Transverse colon (tissue), 4 donors: ENCODE measurements at regions not wholly inside any gene's neighbourhood (a gene's known extent, or its start where the extent isn't known, plus 50 kb on each side); places are given as distances from the start of the nearest gene placed in this dataset.

Experiments
- DNase-seq: peaks from one replicate; pipeline ENCODE4 v3.0.0-alpha.2; 2019
- H3K27ac ChIP-seq, 4 donors: fragments of 200-600 bp; sonication (generic); 2 replicates each; pipeline ENCODE4 v1.5.1; 2016 to 2018; ENCODE audit warnings: inconsistent platforms in 4 of 4
- H3K27me3 ChIP-seq: fragments of 200-600 bp; sonication (generic); 2 replicates; pipeline ENCODE4 v1.5.1; 2017; ENCODE audit warnings: inconsistent platforms
- H3K36me3 ChIP-seq, 4 donors: fragments of 200-600 bp; sonication (generic); 2 replicates each; pipeline ENCODE4 v1.5.1; 2017 to 2019; ENCODE audit warnings: inconsistent platforms in 4 of 4
- H3K4me1 ChIP-seq, 4 donors: fragments of 200-600 bp; sonication (generic); 2 replicates each; pipeline ENCODE4 v1.5.1; 2017 to 2020; ENCODE audit warnings: inconsistent platforms in 4 of 4
- H3K4me3 ChIP-seq, 4 donors: fragments of 200-600 bp; sonication (generic); 1 replicate in 1 of 4; 2 replicates in 3 of 4; pipeline versions ENCODE4 v1.5.1 to v1.6.1; 2017 to 2019; ENCODE audit warnings: inconsistent platforms in 4 of 4
- H3K9me3 ChIP-seq, 2 donors: fragments of 200-600 bp; sonication (generic); 2 replicates each; pipeline ENCODE4 v1.5.1; 2017 to 2019; ENCODE audit warnings: inconsistent platforms in 2 of 2
- CTCF ChIP-seq, 5 experiments: fragments of 200-600 bp in 3 of 5; fragments of 450-650 bp in 2 of 5; sonication (generic) in 3 of 5; IDR thresholded peaks; 1 replicate in 2 of 5; 2 replicates in 3 of 5; pipeline ENCODE4 v1.5.1; 2016 to 2017; ENCODE audit warnings: antibody characterized with exemption in 5 of 5, inconsistent platforms in 3 of 5, mild to moderate bottlenecking in 2 of 5, moderate library complexity in 1 of 5
- EP300 ChIP-seq: sonication (generic); formaldehyde crosslinking; IDR thresholded peaks from one replicate; pipeline ENCODE4 v1.6.1; 2017; ENCODE audit warnings: antibody characterized with exemption, low read depth
- POLR2A ChIP-seq: fragments of 450-650 bp; IDR thresholded peaks from one replicate; pipeline ENCODE4 v1.6.1; 2016; ENCODE audit warnings: antibody characterized with exemption, mild to moderate bottlenecking, moderate library complexity
- POLR2AphosphoS5 ChIP-seq, 3 donors: sonication (generic); formaldehyde crosslinking; IDR thresholded peaks; one replicate each; pipeline ENCODE4 v1.6.1; 2016; ENCODE audit warnings: antibody characterized with exemption in 3 of 3
- WGBS, 2 donors: methylation state at CpG; one replicate each; pipeline ENCODE4 v1.1.5; 2018; ENCODE audit warnings: low coverage in 1 of 2; 5-methylcytosine and 5-hydroxymethylcytosine counted together
- in situ Hi-C, 4 donors: fragments of 200-750 bp; cut with MboI; loops; one replicate each; pipeline versions ENCODE4 v1.15.0 to v1.15.1; 2017; ENCODE audit warnings: low sequenced_read_pairs in 3 of 4, low pct_ligation_motif_present in 1 of 4, low pct_unique_long_range_greater_than_20kb in 1 of 4
- intact Hi-C: fragments of 100-400 bp; cut with DNase I; formaldehyde crosslinking; loops from one replicate; pipeline ENCODE4 v1.15.1; 2023; ENCODE audit warnings: low total_unique reads

- H3K9me3 ChIP-seq, result no peaks in the 10 kb centered on the region
- intact Hi-C loops, result no loop called here
- DNase-seq, result no peak
- H3K4me3 ChIP-seq, result no peak overlapping the region
- H3K4me1 ChIP-seq, result peaks cover 0 to 8% (median 0%) of the 10 kb centered on the region in 4 donors
- in situ Hi-C loops, result no loop called here
- H3K27ac ChIP-seq, result peak overlapping the region in 2 of 4 donors; percentile 12 to 52
- H3K27me3 ChIP-seq, result no peaks in the 10 kb centered on the region
- TF ChIP-seq CTCF (IDR thresholded peaks at IDR 0.05) (no peak), POLR2A (no peak), POLR2AphosphoS5 (IDR thresholded peaks at IDR 0.05) (no peak), EP300 (no peak)
- no peaks in the 10 kb centered on the region for H3K36me3 ChIP-seq
These were observed 212.5 kb downstream of the CSNK2A3 start for GRCh38 chr11:11140510-11140909.

- TF ChIP-seq POLR2AphosphoS5 (IDR thresholded peaks at IDR 0.05) (no peak), EP300 (no peak), CTCF (IDR thresholded peaks at IDR 0.05) (no peak), POLR2A (no peak)
- WGBS, 2 donors, result 81% methylated on average over 1 of the region's 1 CpG; no CpG with 5 or more reads in 1 of the 2 donors
- Histone ChIP-seq H3K4me3 (no peak overlapping the region), H3K27me3 (no peaks in the 10 kb centered on the region), H3K9me3 (no peaks in the 10 kb centered on the region), H3K4me1 (peaks cover 0 to 8% (median 0%) of the 10 kb centered on the region in 4 donors), H3K36me3 (no peaks in the 10 kb centered on the region), H3K27ac (no peak overlapping the region)
- in situ Hi-C loops (no loop called here), intact Hi-C loops (no loop called here)
- no peak for DNase-seq
These were observed 215.7 kb downstream of the CSNK2A3 start for GRCh38 chr11:11137339-11137738.

- WGBS, 2 donors, result 61 to 92% methylated on average over 2 of the region's 2 CpGs
- Histone ChIP-seq H3K4me3 (no peak overlapping the region), H3K27ac (no peak overlapping the region), H3K36me3 (no peaks in the 10 kb centered on the region), H3K9me3 (no peaks in the 10 kb centered on the region), H3K27me3 (no peaks in the 10 kb centered on the region), H3K4me1 (peaks cover 0 to 4% (median 0%) of the 10 kb centered on the region in 4 donors)
- TF ChIP-seq POLR2AphosphoS5 (IDR thresholded peaks at IDR 0.05) (no peak), EP300 (no peak), CTCF (IDR thresholded peaks at IDR 0.05) (no peak), POLR2A (no peak)
- DNase-seq, result no peak
- intact Hi-C loops (no loop called here), in situ Hi-C loops (no loop called here)
These were observed 217.1 kb downstream of the CSNK2A3 start for GRCh38 chr11:11135820-11136476.

- no peaks in the 10 kb centered on the region for H3K27me3 ChIP-seq
- in situ Hi-C loops (no loop called here), intact Hi-C loops (no loop called here)
- H3K4me3 ChIP-seq, result no peak overlapping the region
- no peaks in the 10 kb centered on the region for H3K4me1 ChIP-seq
- no peak for TF ChIP-seq CTCF (IDR thresholded peaks at IDR 0.05)
- 91% methylated on average over 1 of the region's 1 CpG; no CpG with 5 or more reads in 1 of the 2 donors for WGBS, 2 donors
- no peak overlapping the region for H3K27ac ChIP-seq
- H3K36me3 ChIP-seq, result no peaks in the 10 kb centered on the region
- no peaks in the 10 kb centered on the region for H3K9me3 ChIP-seq
- no peak for DNase-seq
These were observed 223.9 kb downstream of the CSNK2A3 start for GRCh38 chr11:11129118-11129517.
